Breast epithelium (tissue), 3 donors: ENCODE measurements at regions not wholly inside any gene's neighbourhood (a gene's known extent, or its start where the extent isn't known, plus 50 kb on each side); places are given as distances from the start of the nearest gene placed in this dataset.

ENCODE experiments used
- CTCF ChIP-seq, 3 donors: fragments of 450-650 bp; IDR thresholded peaks; one replicate each; pipeline ENCODE4 v1.5.1; 2016 to 2017; ENCODE audit warnings: antibody characterized with exemption in 3 of 3, mild to moderate bottlenecking in 3 of 3, moderate library complexity in 3 of 3
- POLR2A ChIP-seq: fragments of 450-650 bp; IDR thresholded peaks from one replicate; pipeline ENCODE4 v1.6.1; 2016; ENCODE audit warnings: antibody characterized with exemption, mild to moderate bottlenecking, moderate library complexity
- POLR2AphosphoS5 ChIP-seq, 3 donors: sonication (generic); formaldehyde crosslinking; IDR thresholded peaks; one replicate each; pipeline ENCODE4 v1.6.1; 2017; ENCODE audit warnings: antibody characterized with exemption in 3 of 3

GRCh38 chr5:61683148-61683547 lies 351.1 kb downstream of the ZSWIM6 start:
- no peak for TF ChIP-seq CTCF (IDR thresholded peaks at IDR 0.05)
- no peak for TF ChIP-seq POLR2AphosphoS5 (IDR thresholded peaks at IDR 0.05)
- TF ChIP-seq POLR2A, result no peak
